Glutamatergic neuron (in vitro differentiated cells): ENCODE measurements at regions not wholly inside any gene's neighbourhood (a gene's known extent, or its start where the extent isn't known, plus 50 kb on each side); places are given as distances from the start of the nearest gene placed in this dataset.

Source experiments
- DNase-seq: peaks from one replicate; pipeline ENCODE4 v3.0.0; 2022
- H3K27ac Mint-ChIP-seq: one replicate; pipeline ENCODE4 v1.8.0; 2020; ENCODE audit warnings: mild to moderate bottlenecking, mixed read lengths, inconsistent platforms; ENCODE audit not compliant: unreplicated experiment
- H3K27me3 Mint-ChIP-seq: one replicate; pipeline ENCODE4 v1.8.0; 2020; ENCODE audit warnings: mild to moderate bottlenecking, moderate library complexity, mixed read lengths, inconsistent platforms; ENCODE audit not compliant: unreplicated experiment
- H3K36me3 Mint-ChIP-seq: one replicate; pipeline ENCODE4 v1.8.0; 2020; ENCODE audit warnings: mild to moderate bottlenecking, mixed read lengths, inconsistent platforms; ENCODE audit not compliant: unreplicated experiment
- H3K4me1 Mint-ChIP-seq: one replicate; pipeline ENCODE4 v1.8.0; 2020; ENCODE audit warnings: mild to moderate bottlenecking, low read depth, mixed read lengths, inconsistent platforms; ENCODE audit not compliant: unreplicated experiment
- H3K4me3 Mint-ChIP-seq: one replicate; pipeline ENCODE4 v1.8.0; 2020; ENCODE audit warnings: mild to moderate bottlenecking, mixed read lengths, inconsistent platforms; ENCODE audit not compliant: unreplicated experiment
- H3K9me3 Mint-ChIP-seq: one replicate; pipeline ENCODE4 v1.8.0; 2020; ENCODE audit warnings: mild to moderate bottlenecking, moderate library complexity, mixed read lengths, inconsistent platforms; ENCODE audit not compliant: unreplicated experiment
- CTCF ChIP-seq: fragments of 200-600 bp; sonication (generic); IDR thresholded peaks from one replicate; pipeline ENCODE4 v1.5.0; 2021; ENCODE audit not compliant: partially characterized antibody, unreplicated experiment

GRCh38 chr12:124168016-124168786 lies 126.7 kb upstream of the RFLNA start:
- Mint-ChIP-seq H3K27me3 (peaks cover 4% of the 10 kb centered on the region), H3K4me3 (no peak overlapping the region), H3K27ac (no peak overlapping the region), H3K9me3 (peaks cover 5% of the 10 kb centered on the region), H3K4me1 (no peaks in the 10 kb centered on the region), H3K36me3 (peaks cover 28% of the 10 kb centered on the region)
- no peak for TF ChIP-seq CTCF
- no peak for DNase-seq

GRCh38 chr12:124169577-124170284 lies 125.2 kb upstream of the RFLNA start:
- Mint-ChIP-seq H3K9me3 (peaks cover 3% of the 10 kb centered on the region), H3K4me1 (peaks cover 6% of the 10 kb centered on the region), H3K36me3 (peaks cover 33% of the 10 kb centered on the region), H3K27ac (no peak overlapping the region), H3K27me3 (peaks cover 2% of the 10 kb centered on the region), H3K4me3 (no peak overlapping the region)
- TF ChIP-seq CTCF = no peak
- no peak for DNase-seq

GRCh38 chr12:124170760-124171159 lies 124.1 kb upstream of the RFLNA start:
- H3K9me3 Mint-ChIP-seq = peaks cover 3% of the 10 kb centered on the region
- H3K36me3 Mint-ChIP-seq = peaks cover 25% of the 10 kb centered on the region
- no peak overlapping the region for H3K4me3 Mint-ChIP-seq
- DNase-seq = no peak
- peaks cover 14% of the 10 kb centered on the region for H3K4me1 Mint-ChIP-seq
- H3K27ac Mint-ChIP-seq = no peak overlapping the region
- TF ChIP-seq CTCF = no peak
- peaks cover 4% of the 10 kb centered on the region for H3K27me3 Mint-ChIP-seq

- Mint-ChIP-seq H3K27me3 (peaks cover 4% of the 10 kb centered on the region), H3K4me3 (no peak overlapping the region), H3K36me3 (peaks cover 23% of the 10 kb centered on the region), H3K4me1 (peaks cover 14% of the 10 kb centered on the region), H3K9me3 (peaks cover 5% of the 10 kb centered on the region), H3K27ac (no peak overlapping the region)
- no peak for DNase-seq
- no peak for TF ChIP-seq CTCF
Observed at GRCh38 chr12:124171231-124171979, 123.5 kb upstream of the RFLNA start.
